Left forelimb (tissue), 1 donor: ENCODE measurements at regions not wholly inside any gene's neighbourhood (a gene's known extent, or its start where the extent isn't known, plus 50 kb on each side); places are given as distances from the start of the nearest gene placed in this dataset.
"Not testable (repeated sequence)": the region's sequence is repeated elsewhere in the genome, so short reads cannot be mapped to it uniquely, and the experiment has no call there.

ENCODE experiments used
- DNase-seq: peaks from one replicate; pipeline ENCODE4 v3.0.0-alpha.2; 2018; ENCODE audit warnings: low spot score

GRCh38 chr9:1554081-1555035 lies 460.8 kb upstream of the SMARCA2 start:
- no peak for DNase-seq

DNA sequence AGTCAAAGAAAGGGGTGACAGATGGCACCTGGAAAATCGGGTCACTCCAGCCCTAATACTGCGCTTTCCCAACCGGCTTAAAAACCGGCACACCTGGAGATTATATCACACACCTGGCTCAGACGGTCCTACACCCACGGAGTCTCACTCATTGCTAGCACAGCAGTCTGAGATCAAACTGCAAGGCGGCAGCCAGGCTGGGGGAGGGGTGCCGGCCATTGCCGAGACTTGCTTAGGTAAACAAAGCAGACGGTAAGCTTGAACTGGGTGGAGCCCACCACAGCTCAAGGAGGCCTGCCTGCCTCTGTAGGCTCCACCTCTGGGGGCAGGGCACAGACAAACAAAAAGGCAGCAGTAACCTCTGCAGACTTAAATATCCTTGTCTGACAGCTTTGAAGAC lies 456.5 kb upstream of the SMARCA2 start:
- DNase-seq, result not testable (repeated sequence)

DNA sequence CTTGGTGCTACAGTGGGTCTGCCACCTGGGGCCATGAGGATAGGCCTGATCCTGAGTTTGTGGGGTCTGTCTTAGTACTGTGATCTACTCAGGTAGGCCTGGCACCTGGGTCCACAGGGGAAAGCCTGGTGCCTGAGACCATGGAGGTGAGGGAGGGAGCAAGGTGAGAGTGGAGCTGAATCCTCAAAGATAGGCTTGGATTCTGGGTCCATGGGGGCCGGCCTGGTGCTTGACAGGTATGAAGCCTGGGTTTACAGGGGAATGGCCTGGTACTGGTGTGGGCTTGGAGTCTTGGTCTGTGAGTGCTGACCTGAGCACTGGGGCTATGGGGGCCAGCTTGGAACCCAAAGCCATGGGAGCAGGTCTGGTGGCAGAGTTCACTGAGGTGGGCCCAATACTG lies 439.2 kb upstream of the SMARCA2 start:
- no peak for DNase-seq

DNA sequence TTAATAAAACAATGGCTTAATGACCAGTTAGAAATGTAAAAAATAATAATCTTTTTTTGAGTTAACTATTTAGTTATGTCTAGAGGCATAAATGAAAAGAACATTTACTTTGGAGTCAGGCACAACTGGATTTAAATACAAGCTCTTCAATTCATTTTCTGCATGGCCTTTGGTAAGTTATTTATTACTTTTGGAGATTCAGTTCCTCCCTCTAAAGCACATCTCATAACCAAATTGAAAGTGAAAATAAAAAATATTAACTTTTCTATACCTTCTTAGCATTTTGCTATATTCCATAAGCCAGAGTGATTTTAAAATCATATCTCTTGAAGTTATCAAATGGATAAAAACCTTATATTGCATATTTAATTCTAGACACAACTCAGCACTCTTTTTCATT lies 434.9 kb upstream of the SMARCA2 start:
- no peak for DNase-seq

DNA sequence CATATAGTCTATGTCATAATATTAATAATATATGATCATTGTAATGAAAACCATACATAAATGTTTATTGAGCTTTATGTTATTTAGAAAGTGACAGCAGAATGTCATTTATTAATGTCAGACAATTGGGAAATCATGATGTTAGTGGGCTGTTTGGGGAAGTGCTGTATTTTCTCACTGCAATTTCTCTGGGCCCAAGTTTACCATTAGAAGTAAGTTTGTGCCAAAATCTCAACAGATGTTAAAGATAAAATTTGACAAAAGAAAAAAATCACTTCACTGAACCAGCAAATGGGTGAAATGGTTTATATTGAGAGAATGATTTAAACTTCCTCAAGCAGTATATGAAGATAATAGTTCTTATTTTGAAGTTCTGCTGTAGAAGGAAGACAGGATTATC lies 433.2 kb upstream of the SMARCA2 start:
- DNase-seq, result no peak

- no peak for DNase-seq
Measured at GRCh38 chr9:1591310-1591709, 423.8 kb upstream of the SMARCA2 start.

DNA sequence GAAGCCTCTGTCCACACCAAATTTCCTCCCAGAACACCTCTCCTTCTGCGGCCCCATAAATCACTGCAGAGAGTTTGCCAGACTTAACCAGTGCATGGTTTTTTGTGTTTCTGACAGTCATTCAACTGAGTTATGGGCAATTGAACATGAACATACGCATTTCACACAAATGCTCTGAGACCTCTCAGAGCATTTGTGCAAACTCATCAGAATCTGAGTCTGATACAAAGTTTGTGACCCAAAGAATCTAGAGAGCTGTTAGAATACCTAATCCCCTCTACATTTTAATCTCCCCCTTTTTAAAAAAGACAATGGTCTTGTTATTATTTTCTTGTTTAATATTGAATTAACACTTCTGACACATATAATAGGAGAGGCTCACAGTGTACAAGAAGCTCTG lies 416.9 kb upstream of the SMARCA2 start:
- DNase-seq, result no peak

GRCh38 chr9:1599961-1600360 lies 415.2 kb upstream of the SMARCA2 start:
- DNase-seq, result no peak

DNA sequence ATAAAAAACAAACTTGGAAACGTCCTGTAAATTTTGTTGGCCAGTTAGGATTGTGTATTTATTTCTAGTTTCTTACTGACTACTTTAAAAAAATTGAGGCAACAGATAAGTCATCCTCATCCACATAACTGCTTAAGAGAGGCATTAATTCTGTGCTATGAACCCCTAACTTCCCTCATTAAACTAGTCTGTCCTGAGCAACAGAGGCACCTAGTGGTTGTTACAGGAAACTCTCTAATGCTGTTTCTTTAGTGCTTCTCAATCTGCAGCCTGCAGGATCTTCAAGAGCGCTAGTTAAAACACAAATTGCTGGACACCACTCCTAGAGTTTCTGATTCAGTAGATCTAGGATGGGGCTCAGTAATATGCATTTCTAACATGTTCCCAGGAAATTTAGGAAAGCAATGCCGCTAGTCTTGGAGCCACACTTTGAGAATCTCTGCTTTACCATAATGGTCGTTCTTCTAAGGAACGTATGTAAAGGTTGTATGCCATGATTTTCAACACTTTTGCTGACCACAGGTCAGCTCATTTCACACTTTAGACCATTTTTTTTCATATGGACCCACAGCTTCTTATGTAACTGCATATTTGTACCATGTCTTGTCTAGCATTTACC lies 410.1 kb upstream of the SMARCA2 start:
- DNase-seq, result no peak

DNA sequence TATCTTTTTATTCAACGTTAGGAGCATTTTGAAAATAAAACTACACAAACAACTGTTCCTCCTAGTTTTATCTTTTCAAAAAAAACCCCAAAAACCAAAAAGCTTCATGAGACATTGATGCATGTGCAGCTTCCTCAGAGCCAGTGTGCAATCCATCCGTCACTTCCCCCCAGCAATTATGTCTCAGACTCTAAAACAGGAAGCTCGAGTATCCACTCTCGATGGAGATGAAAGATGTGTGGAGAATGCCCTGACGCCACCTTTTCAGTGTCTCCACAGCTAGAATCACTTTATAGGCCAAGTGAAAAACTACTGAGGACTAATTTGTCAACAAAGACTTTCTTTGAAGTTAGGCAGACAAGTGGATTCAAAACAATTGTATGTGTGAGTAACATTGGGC lies 408.9 kb upstream of the SMARCA2 start:
- no peak for DNase-seq

DNA sequence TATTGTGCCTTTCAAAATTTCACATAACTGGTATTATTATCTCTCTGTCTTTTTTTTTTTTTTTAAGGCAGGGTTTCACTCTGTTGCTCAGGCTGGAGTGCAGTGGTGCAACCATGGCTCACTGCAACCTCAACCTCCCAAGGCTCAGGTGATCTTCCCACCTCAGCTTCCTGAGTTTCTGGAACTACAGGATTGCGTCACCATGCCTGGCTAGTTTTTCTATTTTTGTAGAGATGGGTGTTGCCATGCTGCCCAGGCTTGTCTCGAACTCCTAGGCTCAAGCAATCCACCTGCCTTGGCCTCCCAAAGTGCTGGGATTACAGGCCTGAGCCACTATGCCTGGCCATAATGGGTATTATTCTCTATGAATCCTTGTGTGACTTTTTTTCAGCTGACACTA lies 402.3 kb upstream of the SMARCA2 start:
- DNase-seq, result no peak

DNA sequence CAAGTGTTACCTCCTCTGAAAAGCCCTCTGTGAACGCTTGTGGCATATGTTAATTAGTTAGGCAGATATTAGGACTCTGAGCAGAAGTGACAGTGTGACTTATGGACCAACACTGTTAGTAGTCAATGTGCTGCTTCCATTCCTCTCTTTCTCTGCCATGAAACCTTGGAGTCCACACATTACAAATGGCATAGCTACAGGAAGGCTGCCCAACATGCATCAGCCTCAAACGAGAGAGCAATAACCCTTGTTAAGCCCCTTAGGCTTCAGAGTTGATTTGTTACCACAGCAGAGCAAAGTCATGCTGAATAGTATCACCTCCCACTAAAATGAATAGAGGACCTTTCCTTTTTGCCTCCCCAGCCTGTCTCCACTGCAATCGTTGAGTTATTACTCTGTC lies 397.7 kb upstream of the SMARCA2 start:
- no peak for DNase-seq

GRCh38 chr9:1619915-1620710 lies 395.0 kb upstream of the SMARCA2 start:
- DNase-seq, result no peak

DNA sequence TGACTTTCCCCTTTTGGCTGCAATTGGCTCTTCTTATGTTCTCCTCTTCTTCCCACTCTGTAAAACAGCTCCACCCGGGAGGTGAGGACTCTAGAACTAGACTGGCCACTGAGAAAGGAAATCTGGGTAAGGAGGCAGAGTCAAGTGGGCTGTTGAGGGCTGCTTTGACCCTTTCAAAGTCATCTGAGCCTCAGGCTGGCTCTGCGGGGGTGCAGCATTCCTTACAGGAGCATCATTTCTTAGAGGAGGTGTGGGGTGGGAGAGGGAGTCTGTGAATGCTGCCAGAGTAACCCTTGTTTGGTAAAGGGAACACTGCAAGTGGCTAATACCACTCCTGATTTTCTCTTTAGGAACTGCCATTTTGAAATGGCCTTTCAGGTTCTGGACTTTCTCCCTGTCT lies 377.7 kb upstream of the SMARCA2 start:
- no peak for DNase-seq

- no peak for DNase-seq
Measured at GRCh38 chr9:1639166-1639565, 376.0 kb upstream of the SMARCA2 start.

GRCh38 chr9:1647776-1648175 lies 367.4 kb upstream of the SMARCA2 start:
- DNase-seq, result no peak

GRCh38 chr9:1653282-1653681 lies 361.9 kb upstream of the SMARCA2 start:
- DNase-seq, result no peak

- DNase-seq, result no peak
Measured at GRCh38 chr9:1658661-1659362, 356.3 kb upstream of the SMARCA2 start.

DNA sequence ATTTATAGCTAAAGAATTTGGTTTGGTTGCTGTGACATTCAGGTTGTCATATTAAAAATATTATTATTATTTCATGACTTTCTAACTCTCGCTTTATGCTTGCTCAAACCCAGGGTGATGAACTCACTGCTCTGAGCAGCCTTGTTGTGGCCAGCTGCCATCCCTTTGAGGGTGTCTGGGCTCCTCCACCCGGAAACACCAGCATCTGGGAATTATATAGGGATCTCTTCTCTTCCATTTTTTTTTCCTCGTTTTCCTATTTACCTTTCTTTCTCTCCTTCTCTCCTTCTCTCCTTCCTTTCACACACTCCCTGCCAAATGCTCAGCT lies 355.8 kb upstream of the SMARCA2 start:
- DNase-seq, result peak; percentile 70

- no peak for DNase-seq
Measured at GRCh38 chr9:1668441-1668840, 346.7 kb upstream of the SMARCA2 start.

- DNase-seq, result no peak
Measured at GRCh38 chr9:1673300-1673699, 341.8 kb upstream of the SMARCA2 start.

DNA sequence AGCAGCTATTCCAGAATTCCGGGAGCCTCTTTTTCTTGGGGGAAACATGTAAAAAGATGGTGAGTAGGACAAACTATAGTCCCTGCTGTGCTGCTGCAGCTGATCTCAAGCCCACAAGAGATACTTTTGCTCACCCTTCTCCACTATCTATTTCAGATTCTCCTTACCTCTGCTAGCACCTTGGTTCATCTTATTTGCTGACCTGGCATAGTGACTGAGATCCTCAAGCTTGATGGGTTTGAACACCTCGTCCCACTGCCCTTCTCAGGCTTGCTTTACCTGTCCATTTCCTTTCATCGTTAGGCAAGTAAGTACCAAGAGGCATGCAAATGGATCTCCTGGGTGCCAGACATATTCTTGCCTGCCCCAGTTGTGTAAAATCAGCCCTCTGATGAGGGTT lies 338.4 kb upstream of the SMARCA2 start:
- DNase-seq, result no peak
